Stimulated activated naive CD4-positive, alpha-beta T cell treated with Interleukin-2 at 50 U/mL for 16 hours (primary cell): ENCODE measurements at regions not wholly inside any gene's neighbourhood (a gene's known extent, or its start where the extent isn't known, plus 50 kb on each side); places are given as distances from the start of the nearest gene placed in this dataset.
A peak's percentile ranks its signal among the peaks of the same experiment; 100 is the strongest.
"Not testable (repeated sequence)": the region's sequence is repeated elsewhere in the genome, so short reads cannot be mapped to it uniquely, and the experiment has no call there.

Experiments
- DNase-seq: peaks from one replicate; lab custom pipeline; 2025; lab: John Stamatoyannopoulos, UW

DNA sequence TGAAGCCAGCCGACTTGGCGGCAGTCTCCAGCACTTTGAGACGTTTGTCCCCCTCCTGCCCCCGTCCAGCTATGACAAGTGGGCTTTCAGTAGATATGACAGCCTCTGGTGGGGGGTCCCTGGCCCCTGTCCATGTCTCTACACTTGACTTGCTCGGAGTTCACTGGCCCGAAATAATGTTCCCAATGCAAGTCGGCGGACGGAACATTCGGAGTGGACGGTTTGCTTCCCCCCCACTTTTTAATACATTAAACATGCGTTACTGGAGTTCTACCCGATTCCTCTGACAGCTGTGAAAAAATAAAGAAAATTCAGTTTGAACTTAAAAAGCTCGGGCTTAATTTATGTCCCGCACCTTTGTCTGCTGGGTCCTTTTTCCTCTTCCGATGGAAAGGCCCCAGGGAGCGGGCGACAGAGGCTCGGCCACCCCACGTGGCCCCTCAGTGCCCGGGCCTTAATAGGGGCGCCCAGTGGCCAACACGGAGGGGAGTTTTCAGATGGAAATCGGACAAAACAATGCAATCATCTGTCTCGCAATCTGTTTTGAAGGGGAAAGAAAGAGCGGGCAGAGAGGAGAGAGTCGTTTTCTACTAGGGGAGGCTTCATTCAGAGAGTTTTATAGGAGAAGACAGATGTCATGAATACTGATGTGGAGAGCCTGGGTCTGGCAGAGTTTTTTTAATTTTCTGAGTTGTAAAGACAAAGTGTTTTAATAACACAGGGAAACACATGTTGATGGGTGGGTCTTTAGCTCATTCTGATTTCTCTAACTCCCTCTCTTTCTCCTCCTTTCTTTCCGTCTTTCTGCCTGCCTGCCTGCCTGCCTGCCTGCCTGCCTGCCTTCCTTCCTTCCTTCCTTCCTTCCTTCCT lies 50.2 kb downstream of the SMIM38 start:
- no peak for DNase-seq

DNA sequence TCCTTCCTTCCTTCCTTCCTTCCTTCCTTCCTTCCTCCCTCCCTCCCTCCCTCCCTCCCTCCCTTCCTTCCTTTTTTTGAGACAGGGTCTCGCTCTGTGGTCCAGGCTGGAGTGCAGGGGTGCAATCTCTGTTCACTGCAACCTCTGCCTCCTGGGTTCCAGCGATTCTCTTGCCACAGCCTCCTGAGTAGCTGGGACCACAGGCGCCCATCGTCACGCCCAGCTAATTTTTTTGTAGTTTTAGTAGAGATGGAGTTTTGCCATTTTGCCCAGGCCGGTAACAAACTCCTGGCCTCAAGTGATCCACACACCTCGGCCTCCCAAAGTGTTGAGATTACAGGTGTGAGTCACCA lies 50.9 kb downstream of the SMIM38 start:
- not testable (repeated sequence) for DNase-seq

DNA sequence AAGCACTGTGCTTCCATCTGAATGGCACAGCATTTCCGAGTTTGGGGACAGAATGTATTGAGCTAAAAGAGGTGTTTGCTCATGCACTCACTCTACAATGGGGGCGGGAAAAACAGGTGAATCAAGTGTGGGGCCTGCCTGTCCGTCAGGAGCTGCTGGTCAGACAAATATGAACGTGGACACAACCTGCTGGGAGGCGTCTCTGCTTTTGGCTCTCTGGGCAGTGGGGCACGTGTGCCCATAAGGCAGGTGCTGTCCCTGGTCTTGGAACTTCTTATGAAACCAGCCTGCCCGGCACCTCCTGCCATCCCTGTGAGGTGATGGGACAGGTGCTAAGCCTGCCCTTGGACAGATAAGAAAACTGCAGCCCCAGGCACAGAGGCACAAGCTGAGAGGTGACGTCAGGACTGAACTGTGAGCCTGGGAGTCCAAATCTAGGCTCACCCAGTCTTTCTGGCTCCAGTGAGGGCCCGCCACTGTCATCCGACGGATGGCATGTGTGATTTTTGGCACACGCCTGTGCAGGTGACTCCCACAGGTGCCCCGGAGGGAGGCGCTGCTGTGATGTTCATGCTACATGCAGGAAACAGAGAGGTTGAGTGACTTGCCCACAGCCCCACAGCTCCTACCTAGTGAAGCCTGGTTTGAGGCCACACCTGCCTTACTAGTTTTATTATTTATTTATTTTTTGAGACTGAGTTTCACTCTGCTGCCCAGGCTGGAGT lies 51.6 kb downstream of the SMIM38 start:
- no peak for DNase-seq

DNA sequence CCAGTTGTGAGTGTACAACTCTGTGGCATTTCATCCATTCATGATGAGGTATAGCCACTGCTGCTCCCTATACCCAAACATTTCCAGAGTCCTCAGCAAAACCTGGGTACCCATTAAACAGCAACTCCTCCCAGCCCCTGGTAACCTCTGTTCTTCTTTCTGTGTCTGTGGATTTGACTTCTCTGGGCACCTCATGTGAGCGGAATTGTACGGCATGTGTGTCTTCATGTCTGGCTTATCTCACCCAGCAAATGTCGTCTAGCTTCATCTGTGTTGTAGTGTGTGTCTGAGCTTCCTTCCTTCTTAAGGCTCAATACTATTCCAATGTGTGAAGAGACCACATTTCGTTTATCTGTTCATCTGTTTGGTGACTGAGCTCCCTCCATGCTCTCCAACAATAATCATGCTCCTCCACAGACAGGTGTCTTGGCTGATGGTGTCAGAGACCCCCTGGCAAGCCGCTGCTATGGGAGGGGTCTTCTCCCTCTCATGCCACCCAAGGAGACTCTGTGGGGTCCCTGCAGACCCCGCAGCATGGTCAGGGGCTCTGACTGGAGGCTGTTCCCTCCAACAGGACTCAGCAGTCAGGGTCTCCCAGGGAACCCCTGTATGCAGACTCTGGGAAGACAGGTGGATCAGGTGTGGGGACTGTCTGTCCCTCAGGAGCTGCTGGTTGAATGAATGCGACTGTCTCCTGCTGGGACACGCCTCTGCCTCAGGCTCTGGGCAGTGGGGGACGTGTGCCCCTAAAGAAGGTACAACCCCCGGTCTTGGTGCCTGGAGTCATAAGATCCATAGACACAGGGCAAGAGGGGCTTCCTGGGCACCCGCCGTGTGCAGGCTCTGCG lies 52.7 kb downstream of the SMIM38 start:
- no peak for DNase-seq

DNA sequence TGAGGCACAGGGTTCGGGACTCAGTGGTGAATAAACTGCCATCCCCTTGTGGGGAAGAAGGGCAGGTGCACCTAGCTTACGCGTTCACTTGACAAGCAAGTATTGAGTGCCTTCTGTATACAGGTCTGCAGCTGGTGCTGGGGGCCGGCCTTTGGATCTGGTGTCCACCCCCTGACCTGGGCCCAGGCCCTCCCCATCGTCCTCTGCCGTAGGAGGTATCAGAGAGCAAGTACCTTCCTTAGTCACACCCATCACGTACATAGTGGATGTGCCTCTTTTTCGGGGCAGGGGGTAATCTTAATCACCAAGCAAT lies 53.3 kb downstream of the SMIM38 start:
- no peak for DNase-seq

DNA sequence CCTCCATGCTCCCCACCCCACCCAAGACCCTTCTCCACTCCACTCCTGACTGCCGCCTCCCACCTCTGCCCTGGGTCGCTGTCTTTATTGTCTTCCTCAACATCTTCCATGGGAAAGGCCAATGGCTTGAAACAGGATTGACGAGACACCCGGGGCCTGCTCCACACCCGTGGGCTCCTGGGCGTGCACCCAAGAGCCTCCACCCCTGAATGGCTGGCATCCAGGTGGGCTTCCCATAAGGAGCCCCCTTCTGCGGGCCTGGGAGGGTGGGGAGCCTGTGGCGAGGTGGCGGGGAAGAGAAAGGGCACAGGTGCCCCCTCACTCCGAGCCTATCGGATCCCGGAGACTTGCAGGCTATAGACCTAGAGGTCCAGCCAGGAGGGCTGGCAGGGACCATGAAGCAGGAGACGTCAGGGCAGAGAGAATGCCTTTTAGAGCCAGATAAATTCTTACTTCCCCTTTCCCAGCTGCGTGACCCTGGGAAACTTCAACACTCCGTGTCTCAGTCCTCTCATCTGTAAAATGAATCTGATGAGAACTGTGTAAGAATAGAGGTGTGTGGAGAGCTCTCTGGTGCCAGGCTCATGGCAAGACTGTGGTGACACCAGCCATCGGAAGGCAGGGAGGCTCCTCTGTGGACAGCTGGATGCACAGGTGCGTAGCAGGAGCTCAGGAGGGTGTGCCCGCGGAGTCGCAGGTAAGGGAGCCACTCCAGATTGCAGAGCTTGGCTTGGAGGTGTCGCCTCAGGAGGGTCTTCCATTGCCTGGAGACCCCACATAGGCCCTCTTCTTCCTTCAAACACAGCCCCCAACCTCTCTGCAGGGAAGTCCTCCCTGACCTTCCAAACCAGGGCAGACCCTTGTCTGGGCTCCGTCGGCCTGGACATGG lies 53.9 kb downstream of the SMIM38 start:
- DNase-seq, result no peak

DNA sequence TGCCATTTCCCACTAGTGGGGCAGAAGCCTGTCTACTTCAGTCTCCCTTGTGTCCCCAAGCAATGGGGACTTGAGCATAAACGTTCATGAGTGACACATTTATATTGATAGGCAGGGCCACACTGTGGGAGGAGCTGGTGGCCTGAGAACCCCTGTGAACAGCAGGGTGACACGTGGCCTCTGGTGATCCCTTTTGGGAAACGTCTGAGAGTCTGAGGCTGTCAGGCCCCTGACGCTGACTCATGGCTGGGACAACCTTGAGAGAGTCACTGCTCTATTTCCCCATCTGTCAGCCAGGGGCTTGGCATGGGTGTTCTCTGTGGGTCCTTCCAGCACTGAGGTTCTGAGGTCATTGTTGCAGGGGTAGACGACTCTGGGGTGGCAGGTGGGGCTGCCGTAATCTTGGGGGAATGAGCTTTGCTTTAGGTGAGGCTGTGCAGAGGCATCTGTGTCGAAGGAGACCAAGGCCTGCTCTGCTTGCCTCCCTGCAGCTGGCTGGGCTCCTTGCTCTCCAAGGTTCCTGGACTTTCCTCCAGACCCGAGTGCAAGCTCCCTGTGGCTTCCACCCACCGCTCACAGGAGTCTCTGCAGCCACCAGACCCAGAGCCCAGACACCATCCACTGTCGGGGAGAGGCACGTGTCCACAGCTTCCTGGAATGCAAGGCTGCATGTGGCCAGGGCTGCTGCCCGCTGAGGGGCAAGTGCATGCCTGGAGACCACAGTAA lies 54.7 kb downstream of the SMIM38 start:
- peak; percentile 2 for DNase-seq

DNA sequence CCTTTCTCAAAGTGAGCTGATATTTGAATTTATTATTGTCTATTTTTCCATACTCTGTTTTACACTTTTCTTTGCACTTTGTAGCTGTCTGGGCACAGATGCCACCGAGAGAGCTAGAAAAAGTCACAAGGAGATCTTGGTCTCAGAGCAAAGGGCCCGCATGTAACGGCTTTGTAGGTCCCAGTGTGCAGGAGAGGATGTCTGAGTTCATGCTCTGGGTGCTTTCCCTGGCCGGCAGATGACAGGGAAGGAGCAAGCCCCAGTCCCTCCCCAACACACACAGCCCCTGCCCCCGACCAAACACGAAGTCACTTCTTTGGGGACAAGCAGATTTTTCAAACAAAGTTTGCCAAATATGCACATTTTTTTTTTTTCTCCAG lies 55.8 kb downstream of the SMIM38 start:
- DNase-seq, result no peak

DNA sequence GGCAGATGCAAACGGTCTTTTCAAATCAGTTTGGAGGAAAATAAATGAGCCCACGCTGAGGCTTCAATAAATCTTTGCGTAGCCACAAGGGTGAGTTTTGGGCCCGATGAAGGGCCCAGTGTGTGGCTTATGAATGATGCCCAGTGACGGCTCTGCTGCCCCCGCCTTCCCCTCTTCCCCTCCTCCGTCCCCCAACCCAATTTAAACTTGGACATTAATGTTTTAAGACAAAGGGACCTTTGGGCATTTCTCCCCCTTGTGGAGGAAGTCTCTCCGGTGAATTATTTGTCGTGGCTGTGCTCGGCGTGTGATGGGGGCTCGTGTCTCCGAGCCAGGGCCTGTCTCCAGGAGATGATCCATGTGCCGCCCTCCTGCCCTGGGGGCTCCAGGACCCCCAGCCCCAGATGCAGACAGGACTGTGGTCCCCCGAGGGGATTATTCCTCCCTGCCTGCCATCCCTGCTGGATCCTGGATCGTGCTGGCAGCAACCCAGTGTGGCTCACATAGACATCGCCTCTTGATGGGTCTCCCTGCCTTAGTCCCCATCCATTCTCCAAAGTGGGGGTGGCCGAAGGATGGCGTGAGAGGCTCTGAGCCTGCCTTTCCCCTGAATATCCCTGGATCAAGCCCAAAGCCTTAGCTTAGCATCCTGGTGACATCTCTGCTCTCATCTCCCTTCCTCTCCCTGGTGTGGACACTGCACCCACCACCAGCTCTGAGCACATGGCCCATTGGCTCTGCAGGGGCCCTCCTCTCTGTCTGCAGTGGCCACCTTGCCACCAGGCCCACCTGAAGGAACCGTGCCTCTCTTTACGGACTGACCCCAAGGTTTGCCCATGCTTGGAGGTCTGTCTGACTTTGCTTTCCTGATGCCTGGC lies 56.4 kb downstream of the SMIM38 start:
- DNase-seq, result no peak

DNA sequence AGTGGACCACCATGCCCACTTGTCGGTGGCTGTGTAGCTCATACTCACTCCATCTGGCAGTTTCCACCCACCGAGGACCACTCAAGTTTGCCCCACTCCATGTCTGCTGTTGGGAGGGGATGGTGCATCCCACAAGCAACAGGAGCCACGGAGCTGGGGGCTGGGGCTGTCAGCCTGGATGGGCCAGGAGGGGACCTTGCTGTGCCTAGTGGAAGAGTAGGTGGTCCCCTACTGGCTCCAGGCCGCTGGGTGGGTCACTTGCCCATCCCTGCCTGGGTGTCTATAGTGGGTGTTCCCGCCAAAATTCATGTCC lies 57.0 kb downstream of the SMIM38 start:
- no peak for DNase-seq

DNA sequence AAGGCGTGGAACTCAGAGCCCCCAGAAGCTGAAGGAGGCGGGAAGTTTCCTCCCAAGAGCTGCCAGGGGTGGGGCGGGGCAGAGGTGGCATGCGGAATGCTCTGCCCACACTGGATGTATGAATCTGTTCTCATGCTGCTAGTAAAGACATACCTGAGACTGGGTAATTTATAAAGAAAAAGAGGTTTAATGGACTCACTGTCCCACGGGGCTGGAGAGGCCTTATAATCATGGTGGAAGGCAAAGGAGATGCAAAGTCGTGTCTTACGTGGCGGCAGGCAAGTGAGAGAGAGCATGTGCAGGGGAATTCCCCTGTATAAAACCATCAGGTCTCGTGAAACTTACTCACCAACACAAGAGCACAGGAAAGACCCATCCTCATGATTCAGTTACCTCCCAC lies 57.6 kb downstream of the SMIM38 start:
- peak; percentile 15 for DNase-seq

DNA sequence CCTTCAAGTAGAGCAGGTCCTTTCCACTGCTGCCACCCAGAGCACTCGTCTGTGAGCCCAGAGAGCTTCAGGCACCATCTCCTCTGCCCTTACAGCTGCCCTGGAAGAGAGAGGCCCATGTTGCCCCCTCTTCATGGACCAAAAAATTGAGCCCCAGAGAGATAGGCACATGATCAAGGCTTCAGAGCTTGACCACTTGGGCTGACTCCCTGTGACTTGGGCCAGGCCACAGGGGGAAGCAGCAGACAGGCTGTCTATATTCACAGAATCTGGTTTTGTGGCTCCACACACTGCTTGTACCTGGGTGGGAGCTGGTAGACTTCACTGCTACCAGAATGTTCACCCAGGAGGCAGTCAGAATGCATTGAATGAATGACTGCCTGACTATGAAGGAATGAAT lies 58.2 kb downstream of the SMIM38 start:
- DNase-seq, result no peak

DNA sequence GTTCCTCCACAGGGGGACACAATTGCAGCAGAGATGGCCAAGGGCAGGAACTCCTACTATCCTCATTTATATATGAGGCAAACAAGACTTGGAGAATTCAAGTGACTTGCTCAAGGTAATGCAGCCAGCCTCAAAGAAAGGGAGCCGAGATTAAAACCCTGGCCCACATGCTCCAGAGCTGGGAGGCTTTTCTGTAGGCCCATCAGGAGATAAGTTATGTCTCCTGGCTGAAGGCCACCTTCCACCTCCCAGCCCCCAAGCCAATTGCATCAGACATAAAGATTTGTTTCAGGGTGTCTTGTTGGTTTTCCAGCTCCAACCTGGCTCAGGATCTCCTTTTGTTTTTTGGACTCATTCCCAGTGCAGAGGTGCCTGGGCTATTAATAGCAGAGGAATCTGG lies 59.5 kb downstream of the SMIM38 start:
- DNase-seq, result no peak

DNA sequence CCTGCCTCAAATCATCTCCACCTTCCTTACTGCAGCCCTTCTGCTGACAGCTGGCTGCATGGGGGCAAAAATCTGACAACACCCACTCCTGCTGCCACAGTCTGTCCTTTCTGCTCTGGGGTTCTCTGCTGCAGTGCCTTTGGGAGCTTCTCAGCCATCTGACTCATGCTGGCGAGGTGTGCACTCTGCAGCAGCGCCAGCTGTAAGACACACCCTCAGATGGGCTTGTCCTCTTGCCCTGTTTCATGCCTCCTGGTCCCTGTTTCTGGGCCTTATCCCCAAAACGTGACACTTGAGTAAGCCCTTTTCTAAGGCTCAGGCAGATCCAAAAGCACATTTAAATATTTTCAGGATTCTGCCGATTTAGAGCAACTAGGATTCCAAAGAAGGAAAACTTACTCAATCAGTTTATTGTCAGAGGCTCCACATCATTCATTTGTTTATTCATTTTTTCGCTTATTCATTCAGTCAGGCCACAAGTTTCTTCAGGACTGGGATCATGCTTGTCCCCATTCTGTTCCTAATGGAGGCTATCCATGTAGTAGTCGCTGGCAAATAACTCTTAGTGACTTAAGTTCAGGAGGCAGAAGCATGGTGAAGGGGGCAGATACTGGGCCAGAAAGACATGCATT lies 60.2 kb downstream of the SMIM38 start:
- DNase-seq, result no peak

DNA sequence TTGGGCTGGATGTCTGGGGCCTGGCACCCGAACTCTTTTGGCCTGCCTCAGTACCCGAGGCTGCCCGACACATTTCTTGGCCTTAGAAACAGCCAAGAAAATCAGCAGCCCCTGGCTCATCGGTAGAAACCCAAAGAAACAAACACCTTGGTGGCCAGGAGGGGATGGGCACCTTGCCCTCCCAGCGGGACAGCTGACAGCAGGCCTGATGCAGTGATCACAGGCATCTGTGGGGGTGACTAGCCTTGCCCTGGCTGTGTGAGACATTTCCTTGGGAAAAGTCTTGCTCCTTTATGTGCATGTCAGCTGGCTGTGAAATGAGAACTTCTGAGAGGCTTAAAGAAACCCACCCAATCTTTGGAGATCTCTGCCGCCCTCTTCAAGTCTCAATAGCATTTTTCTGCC lies 60.9 kb downstream of the SMIM38 start:
- no peak for DNase-seq

DNA sequence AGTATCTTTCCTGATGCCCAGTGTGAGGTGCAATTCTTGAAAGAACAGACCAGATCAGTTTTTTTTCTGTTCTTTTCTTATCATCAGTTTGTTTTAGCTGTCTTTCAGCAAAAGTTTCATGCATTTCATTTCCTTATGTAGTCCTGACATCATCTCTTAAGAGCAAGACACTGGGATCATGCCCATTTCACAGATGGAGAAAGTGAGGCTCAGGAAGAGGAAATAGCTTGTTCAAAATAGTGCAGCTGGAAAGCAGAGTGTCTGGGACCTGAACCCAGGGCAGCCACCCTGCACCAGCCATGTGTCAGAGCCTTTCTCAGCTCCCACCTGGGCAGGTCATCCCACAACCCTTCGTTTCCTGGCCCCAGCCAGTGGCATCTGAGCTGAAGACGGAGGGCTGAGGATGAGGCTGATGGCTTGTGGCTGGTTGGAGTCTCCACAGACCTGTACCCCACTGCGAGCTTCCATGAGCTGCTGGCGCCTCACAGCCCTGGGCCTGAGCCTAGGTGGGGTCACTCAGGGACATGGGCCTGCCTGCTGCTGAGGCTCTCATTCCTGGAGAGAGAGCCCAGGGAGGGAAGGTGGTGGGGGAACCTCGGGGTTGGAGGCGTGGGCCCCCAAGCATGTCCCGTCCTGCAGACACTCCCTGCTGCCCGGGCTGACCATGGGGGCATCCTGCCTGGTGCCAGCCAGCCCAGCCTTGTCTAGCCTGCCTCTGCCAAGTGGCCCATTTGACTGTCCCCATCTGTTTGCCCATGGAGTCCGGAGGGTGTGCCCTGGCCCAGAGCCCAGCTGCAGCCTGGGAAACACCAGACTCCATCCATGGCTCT lies 61.8 kb downstream of the SMIM38 start:
- DNase-seq, result no peak

DNA sequence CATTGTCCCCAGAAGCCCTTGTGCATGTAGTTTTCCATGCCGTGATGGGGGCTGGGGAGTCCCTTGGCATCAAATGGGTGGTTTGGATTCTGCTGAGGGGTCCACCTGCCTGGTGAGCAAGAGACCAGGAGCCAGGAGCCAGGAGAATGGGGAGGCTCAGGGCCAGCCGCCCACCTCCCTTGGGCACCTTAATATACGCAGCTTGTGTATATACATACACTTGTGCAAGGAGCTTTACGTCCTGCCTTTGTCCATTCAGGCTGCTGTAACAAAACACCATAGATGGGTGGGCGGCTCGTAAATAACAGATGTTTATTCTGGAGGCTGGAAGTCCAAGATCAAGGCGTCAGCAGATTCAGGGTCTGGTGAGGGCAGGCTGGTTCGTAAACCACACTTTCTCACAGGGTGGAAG lies 62.5 kb downstream of the SMIM38 start:
- DNase-seq, result no peak

DNA sequence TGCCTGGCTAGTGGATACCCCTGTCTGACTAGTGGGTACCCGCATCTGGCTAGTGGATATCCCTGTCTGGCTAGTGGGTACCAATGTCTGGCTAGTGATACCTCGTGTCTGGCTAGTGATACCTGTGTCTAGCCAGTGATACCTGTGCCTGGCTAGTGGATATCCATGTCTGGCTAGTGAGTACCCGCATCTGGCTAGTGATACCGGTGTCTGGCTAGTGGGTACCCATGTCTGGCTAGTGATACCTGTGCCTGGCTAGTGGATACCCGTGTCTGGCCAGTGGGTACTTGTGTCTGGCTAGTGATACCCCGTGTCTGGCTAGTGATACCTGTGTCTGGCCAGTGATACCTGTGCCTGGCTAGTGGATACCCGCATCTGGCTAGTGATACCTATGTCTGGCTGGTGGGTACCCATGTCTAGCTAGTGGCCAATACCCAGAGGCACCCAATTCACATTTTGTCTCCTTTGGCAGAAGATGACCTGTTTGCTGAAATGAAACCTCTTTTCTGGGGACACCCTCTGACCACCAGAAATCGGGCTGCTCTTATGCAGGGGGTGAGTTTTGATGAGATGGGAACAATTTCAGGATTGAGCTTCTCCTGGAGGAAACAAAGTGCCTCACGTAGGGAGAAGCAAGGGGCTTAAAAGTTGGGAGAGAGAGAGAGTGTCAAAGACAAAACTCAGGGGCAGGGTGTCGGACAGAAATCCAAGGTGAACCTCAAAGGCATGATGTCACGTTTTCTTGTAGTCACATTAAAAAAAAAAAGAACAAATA lies 63.4 kb downstream of the SMIM38 start:
- no peak for DNase-seq
